ENCODE measurements at regions not wholly inside any gene's neighbourhood (a gene's known extent, or its start where the extent isn't known, plus 50 kb on each side); places are given as distances from the start of the nearest gene placed in this dataset.
A peak's percentile ranks its signal among the peaks of the same experiment; 100 is the strongest.
"Not testable (repeated sequence)": the region's sequence is repeated elsewhere in the genome, so short reads cannot be mapped to it uniquely, and the experiment has no call there.

DNA sequence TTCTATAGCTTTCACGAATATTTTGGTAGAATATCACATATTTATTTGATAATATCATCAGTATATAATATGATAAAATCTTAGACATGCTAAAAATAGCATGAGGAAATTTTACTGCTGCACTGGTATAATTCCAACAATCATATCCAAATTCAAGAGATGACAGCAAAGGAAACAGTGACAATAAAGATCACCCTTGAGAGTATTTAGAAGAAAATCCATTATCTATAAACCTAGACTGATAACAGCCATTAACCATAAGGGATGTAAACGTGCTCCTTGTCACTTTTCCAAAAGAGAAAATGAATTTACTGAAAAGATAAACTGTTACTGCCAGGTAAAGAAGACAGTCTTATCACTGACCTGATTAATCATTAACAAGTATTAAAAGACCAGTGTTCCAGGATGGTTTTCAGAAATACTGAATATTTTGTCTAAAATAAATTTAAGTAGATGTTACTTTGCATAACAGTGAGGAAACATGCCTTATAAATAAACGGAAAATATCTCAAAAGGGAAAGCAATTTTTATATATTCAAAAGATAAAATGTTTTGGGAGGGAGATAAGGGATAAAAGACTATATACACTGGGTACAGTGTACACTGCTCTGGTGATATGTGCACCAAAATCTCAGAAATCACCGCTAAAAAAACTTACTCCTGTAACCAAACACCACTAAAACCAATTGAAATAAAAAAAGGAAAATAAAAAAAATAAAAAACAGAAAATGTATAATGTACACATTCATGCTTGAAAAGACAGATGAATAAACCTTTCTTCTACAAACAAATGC lies 1704.7 kb downstream of the HACE1 start:
- no peak for DNase-seq
- H3K4me1 Mint-ChIP-seq, result no peaks in the 10 kb centered on the region
- no peaks in the 10 kb centered on the region for H3K9me3 Mint-ChIP-seq
- H3K36me3 Mint-ChIP-seq (ENCODE audit: low read depth), result no peaks in the 10 kb centered on the region
- H3K27ac Mint-ChIP-seq, result no peak overlapping the region
- no peak overlapping the region for H3K4me3 Mint-ChIP-seq
- intact Hi-C loops (cut with micrococcal nuclease), result no loop called here
- no peaks in the 10 kb centered on the region for H3K27me3 Mint-ChIP-seq

DNA sequence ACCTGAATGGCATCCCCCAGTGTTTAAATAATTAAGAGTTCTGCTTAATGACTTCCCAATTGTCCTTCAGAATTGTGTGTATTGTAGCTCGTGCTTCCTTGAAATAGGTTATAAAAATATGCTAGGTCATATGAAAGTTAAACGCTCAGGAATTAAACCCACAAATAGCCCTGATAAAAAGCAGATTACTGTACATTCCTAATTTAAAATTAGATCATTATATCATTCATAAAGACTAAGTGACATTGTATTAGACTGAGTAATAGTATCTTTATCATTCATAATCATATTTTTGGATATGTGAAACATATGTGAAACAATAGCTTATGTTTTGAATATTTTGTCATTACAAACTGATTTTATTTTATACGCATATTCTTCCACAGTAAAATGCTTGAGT lies 1706.7 kb downstream of the HACE1 start:
- intact Hi-C loops (cut with micrococcal nuclease), result no loop called here
- no peaks in the 10 kb centered on the region for H3K9me3 Mint-ChIP-seq

DNA sequence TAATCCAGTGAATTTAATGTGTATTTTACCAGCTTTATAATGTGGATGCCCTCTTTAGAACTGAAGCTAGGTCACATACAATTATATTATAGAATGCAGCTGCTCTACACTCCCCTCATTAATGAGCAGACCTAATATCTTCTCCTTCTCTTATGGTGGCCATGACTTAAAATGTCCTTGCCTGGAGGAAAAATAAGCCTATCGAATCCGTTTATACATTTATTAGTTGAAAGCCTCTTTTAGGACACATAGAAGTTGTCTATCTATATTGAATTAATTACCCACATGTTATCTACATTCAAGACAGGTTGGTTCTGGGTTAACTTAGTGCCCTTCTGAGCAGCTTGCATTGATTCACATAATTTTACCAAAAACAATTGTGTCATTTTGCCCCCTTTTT lies 1716.8 kb downstream of the HACE1 start:
- no peak overlapping the region for H3K27ac Mint-ChIP-seq
- intact Hi-C loops (cut with micrococcal nuclease), result no loop called here
- H3K9me3 Mint-ChIP-seq, result no peaks in the 10 kb centered on the region
- no peak overlapping the region for H3K4me3 Mint-ChIP-seq
- H3K27me3 Mint-ChIP-seq, result no peaks in the 10 kb centered on the region
- no peaks in the 10 kb centered on the region for H3K4me1 Mint-ChIP-seq
- DNase-seq, result no peak
- H3K36me3 Mint-ChIP-seq (ENCODE audit: low read depth), result no peaks in the 10 kb centered on the region

More for the DNA sequence above, 1706.7 kb downstream of the HACE1 start:
- Mint-ChIP-seq H3K4me3 (no peak overlapping the region), H3K36me3 (ENCODE audit: low read depth) (no peaks in the 10 kb centered on the region), H3K27ac (no peak overlapping the region), H3K4me1 (no peaks in the 10 kb centered on the region), H3K27me3 (no peaks in the 10 kb centered on the region)
- DNase-seq, result no peak

DNA sequence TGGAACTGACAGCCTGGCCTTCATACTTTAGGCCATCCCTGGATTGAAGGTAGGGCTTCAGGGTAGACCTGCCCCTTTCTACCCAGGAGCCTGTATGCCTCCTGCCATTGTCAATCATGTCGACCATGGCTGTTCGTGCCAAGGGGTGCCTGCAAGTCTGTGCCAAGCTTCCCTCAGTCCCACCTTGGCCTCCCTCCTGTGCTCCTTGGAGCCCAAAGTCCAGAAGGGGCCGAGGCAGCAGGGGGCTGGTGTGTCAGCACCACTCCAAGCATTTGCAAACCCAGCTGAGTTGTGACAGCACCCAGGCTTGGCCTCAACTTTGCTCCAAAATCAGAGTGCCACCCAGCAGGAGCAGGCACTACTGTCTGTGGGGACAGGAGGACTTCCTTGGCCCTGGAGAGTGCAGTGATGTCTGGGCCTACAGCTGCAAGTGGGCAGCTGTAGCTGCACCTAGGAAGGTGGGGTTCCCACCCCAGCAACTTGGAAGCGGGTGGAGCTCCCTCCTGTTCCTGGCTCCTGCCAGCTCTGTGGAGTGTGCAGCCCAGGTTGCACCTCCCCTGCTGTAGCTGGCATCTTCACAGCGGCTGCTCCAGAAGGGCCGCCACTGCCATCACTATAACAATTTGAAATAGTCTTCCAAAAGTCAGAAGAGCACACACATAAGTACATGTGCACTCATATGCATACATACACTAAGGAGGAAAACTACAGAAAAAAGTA lies 1719.3 kb downstream of the HACE1 start:
- intact Hi-C loops (cut with micrococcal nuclease), result no loop called here
- no peaks in the 10 kb centered on the region for H3K9me3 Mint-ChIP-seq
- H3K27me3 Mint-ChIP-seq, result no peaks in the 10 kb centered on the region
- H3K4me3 Mint-ChIP-seq, result no peak overlapping the region
- H3K4me1 Mint-ChIP-seq, result no peaks in the 10 kb centered on the region
- H3K27ac Mint-ChIP-seq, result no peak overlapping the region
- H3K36me3 Mint-ChIP-seq (ENCODE audit: low read depth), result no peaks in the 10 kb centered on the region
- DNase-seq, result no peak

DNA sequence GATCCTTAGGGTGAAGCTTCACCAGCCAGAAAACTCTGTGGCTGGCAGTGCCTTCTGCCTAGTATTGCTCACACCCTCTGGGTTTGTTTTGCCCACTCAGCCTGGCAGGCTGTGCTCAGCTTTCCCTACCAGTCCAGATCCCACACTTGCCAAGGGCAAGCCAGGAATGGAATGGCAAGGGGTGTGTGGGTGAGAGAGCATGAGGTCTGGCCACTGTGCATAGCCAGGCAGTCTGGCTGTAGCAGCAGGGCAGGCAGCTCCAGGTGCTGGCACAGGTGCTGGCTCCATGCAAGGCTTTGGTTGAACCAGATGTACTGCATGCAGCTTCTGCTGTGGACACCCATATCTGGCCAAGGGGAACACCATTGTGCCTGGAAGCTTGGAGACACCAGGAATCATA lies 1720.3 kb downstream of the HACE1 start:
- Mint-ChIP-seq H3K4me3 (no peak overlapping the region), H3K36me3 (ENCODE audit: low read depth) (no peaks in the 10 kb centered on the region), H3K27ac (no peak overlapping the region), H3K9me3 (no peaks in the 10 kb centered on the region), H3K4me1 (no peaks in the 10 kb centered on the region), H3K27me3 (no peaks in the 10 kb centered on the region)
- intact Hi-C loops (cut with micrococcal nuclease), result no loop called here
- DNase-seq, result no peak

DNA sequence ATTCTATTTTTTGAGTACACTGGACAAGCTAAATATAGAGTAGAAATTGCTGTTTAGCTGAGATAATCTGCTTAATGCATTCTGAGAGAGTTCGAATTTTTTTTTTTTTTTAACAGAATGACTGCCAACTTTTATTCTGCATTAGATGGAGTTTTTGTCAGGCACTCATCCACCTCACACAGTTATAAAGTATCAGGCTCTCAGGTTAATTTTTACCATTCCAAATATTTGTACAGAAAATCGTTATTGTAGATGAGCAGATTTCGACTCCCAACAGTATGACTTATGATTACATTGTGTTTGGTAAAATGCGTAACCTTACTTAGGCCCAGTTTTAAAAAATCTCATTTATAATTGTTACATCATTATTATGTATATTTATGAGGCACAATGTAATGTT lies 1731.0 kb downstream of the GRIK2 start:
- Mint-ChIP-seq H3K27ac (no peak overlapping the region), H3K36me3 (ENCODE audit: low read depth) (no peaks in the 10 kb centered on the region), H3K9me3 (no peaks in the 10 kb centered on the region), H3K4me3 (no peak overlapping the region), H3K4me1 (no peaks in the 10 kb centered on the region), H3K27me3 (no peaks in the 10 kb centered on the region)
- intact Hi-C loops (cut with micrococcal nuclease), result no loop called here
- no peak for DNase-seq

DNA sequence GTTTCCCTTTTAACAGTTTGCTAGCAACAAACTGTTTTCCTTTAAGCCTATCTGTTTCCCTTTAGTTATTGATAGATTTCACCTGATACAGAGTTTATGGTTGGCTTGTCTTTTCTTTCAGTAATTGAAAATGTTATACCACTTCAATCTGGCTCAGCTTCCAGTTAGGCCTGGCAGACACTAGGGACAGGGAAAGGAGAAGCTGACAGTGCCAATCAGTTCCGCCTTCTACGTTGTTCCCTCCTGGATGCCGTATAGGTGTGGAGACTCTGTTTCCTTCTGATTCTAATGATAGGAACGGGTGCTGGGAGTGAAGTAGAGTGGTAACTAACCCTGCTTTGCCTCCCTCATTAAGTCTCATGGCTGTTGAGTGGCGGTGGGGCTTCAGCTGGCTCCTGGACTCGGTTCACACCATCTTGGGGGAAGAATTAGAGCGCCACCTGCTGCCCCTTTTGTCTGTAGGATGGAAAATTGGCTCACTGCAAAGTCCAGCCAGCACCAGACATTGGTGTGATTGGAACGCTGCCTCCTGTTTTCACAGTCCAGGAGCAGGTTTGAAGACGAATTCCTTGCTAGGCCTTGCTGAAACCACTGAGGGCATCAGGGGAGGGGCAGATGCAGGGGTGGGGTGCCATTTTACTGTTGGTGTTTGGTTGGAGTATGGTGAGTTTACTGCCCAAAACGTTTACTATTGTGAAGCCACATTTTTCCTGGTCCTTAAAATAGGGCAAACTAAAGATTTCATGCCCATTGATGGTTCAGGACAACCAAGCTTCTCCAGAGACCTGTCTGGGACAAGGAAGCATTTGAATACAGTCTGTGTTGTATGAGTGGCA lies 1729.5 kb downstream of the GRIK2 start:
- Mint-ChIP-seq H3K36me3 (ENCODE audit: low read depth) (no peaks in the 10 kb centered on the region), H3K27me3 (no peaks in the 10 kb centered on the region), H3K4me1 (no peaks in the 10 kb centered on the region), H3K4me3 (no peak overlapping the region), H3K9me3 (no peaks in the 10 kb centered on the region), H3K27ac (no peak overlapping the region)
- intact Hi-C loops (cut with micrococcal nuclease), result no loop called here
- DNase-seq, result peak; percentile 60

DNA sequence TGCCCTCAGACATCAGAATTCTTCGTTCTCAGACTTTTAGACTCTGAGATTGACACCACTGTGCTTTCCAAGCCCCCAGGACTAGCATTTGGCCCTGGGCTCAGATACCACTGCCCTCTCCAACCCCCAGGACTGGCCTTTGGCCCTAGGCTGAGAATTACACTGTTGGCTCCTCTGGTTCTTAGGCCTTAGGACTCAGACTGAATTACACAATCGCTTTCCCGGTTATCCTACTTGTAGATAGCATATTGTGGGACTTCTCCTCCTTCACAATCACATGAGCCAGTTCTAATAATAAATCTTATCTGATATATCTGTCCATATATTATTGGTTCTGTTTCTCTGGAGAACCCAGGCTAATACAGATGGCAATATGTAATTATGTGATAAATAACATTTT lies 1725.5 kb downstream of the GRIK2 start:
- DNase-seq, result no peak
- Mint-ChIP-seq H3K9me3 (no peaks in the 10 kb centered on the region), H3K27me3 (no peaks in the 10 kb centered on the region), H3K27ac (no peak overlapping the region), H3K36me3 (ENCODE audit: low read depth) (no peaks in the 10 kb centered on the region), H3K4me1 (no peaks in the 10 kb centered on the region), H3K4me3 (no peak overlapping the region)
- intact Hi-C loops (cut with micrococcal nuclease), result no loop called here

DNA sequence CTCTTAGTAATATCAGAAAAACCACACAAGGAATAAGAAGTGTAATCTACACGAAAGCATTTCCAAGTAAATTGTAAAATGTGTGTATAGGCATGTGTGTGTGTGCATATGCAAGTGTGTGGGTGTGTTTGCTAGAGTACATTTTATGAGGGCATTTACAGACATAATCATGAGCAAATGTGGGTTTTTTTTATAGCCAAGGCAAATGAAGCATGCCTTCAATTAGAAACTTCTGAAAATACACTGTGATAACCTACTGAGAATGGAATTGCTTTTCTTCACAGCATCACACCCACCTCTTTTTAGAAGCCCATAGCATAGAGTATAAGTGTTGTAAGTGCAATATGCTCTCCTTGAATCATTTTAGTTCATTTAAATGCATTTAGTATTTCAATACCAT lies 1721.1 kb downstream of the GRIK2 start:
- Mint-ChIP-seq H3K27me3 (no peaks in the 10 kb centered on the region), H3K36me3 (ENCODE audit: low read depth) (no peaks in the 10 kb centered on the region), H3K27ac (no peak overlapping the region), H3K4me3 (no peak overlapping the region), H3K4me1 (no peaks in the 10 kb centered on the region), H3K9me3 (no peaks in the 10 kb centered on the region)
- intact Hi-C loops (cut with micrococcal nuclease), result no loop called here
- DNase-seq, result no peak

DNA sequence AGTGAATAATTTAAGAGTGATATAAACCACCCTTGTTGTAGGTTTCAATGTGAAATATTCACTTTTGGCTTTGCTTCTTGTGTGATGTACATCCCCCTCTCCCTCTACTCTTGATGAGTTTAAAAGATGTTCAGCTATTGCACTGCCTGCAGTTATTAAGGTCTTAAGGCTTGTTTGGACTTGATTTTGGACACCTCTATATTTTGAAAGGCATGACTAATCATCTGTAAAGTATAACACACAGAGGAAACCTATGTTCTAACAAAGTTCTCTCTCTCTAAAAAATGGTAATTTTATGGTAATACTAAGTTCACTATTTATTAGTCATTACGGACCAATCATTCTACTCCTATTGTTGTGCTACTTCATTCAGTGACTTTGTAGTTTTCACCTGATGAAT lies 1719.9 kb downstream of the GRIK2 start:
- no peak overlapping the region for H3K27ac Mint-ChIP-seq
- H3K4me3 Mint-ChIP-seq, result no peak overlapping the region
- no peak for DNase-seq
- no peaks in the 10 kb centered on the region for H3K36me3 Mint-ChIP-seq (ENCODE audit: low read depth)
- H3K4me1 Mint-ChIP-seq, result no peaks in the 10 kb centered on the region
- H3K9me3 Mint-ChIP-seq, result no peaks in the 10 kb centered on the region
- no peaks in the 10 kb centered on the region for H3K27me3 Mint-ChIP-seq
- intact Hi-C loops (cut with micrococcal nuclease), result no loop called here

DNA sequence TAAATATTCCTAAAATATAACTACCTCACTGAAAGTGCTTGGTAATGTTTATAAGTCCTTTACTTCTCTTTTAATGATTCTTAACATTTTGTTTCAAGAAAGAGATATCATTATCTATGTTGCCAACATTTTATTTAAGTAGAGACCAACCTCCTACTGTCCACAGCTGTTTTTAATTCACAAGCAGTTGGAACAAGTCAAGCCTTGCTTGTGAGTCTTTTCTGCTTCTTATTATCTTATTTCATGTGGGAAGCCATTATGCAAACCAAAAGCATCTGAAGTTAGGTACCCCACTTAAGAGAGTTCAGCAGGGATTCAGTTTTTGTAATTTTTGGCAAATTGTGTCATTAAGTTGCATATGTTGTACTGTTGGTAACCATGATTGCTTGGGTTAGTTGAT lies 1714.5 kb downstream of the GRIK2 start:
- Mint-ChIP-seq H3K36me3 (ENCODE audit: low read depth) (no peaks in the 10 kb centered on the region), H3K4me3 (no peak overlapping the region), H3K27me3 (no peaks in the 10 kb centered on the region), H3K4me1 (no peaks in the 10 kb centered on the region), H3K27ac (no peak overlapping the region), H3K9me3 (no peaks in the 10 kb centered on the region)
- intact Hi-C loops (cut with micrococcal nuclease), result no loop called here
- DNase-seq, result no peak

DNA sequence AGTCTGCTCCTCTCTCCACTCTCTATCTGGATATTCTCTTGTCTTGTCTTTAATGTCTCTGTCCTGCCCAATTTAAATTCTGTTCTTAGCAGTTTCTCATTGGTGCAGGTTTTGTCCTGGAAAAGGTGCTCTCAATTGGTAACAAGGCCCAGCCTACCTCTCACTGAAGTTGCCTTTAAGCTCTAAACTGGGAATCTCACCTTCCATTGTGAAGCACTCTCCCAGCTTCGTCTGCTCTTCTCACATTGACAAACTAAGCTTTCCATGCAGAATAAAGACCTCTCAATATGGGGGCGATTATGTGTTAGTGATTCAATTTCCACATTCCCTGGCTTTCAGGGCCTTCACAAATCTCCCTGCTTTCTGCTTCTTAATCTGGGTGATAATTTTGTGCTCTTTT lies 1712.2 kb downstream of the GRIK2 start:
- Mint-ChIP-seq H3K27ac (no peak overlapping the region), H3K9me3 (no peaks in the 10 kb centered on the region), H3K27me3 (no peaks in the 10 kb centered on the region), H3K4me1 (no peaks in the 10 kb centered on the region), H3K4me3 (no peak overlapping the region), H3K36me3 (ENCODE audit: low read depth) (no peaks in the 10 kb centered on the region)
- no peak for DNase-seq
- intact Hi-C loops (cut with micrococcal nuclease), result no loop called here

DNA sequence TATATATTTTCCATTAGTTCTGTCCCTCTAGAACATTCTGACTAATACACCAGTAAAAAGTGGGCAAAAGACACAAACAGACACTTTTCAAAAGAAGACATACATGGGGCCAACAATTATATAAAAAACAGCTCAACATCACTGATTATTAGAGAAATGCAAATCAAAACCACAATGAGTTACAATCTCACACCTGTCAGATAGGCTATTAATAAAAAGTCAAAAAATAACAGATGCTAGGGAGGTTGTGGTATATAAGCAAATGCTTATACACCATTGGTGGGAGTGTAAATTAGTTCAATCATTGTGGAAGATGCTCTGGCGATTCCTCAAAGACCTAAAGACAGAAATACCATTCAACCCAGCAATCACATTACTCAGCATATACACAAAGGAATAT lies 1707.8 kb downstream of the GRIK2 start:
- Mint-ChIP-seq H3K9me3 (no peaks in the 10 kb centered on the region), H3K4me1 (no peaks in the 10 kb centered on the region), H3K36me3 (ENCODE audit: low read depth) (no peaks in the 10 kb centered on the region), H3K27me3 (no peaks in the 10 kb centered on the region), H3K4me3 (no peak overlapping the region), H3K27ac (no peak overlapping the region)
- no peak for DNase-seq
- intact Hi-C loops (cut with micrococcal nuclease), result no loop called here

DNA sequence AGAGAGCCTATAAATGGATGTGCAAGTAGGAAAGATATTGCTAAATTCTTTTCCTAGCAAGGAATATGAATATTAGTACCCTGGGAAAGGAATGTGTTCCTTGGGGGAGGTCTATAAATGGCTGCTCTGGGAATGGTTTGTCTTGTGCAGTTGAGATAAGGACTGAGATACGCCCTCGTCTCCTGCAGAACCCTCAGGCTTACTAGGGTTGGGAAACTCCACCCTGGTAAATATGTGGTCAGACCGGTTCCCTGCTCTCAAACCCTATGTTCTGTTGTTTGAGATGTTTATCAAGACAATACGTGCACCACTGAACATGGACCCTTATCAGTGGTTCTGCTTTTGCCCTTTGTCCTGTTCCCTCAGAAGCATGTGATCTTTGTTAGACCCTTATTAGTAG lies 1698.9 kb downstream of the GRIK2 start:
- H3K4me1 Mint-ChIP-seq; H3K9me3 Mint-ChIP-seq; H3K4me3 Mint-ChIP-seq; H3K36me3 Mint-ChIP-seq (ENCODE audit: low read depth); H3K27me3 Mint-ChIP-seq; DNase-seq; H3K27ac Mint-ChIP-seq; intact Hi-C loops (cut with micrococcal nuclease): not testable (repeated sequence)
